ENCODE measurements at regions not wholly inside any gene's neighbourhood (a gene's known extent, or its start where the extent isn't known, plus 50 kb on each side); places are given as distances from the start of the nearest gene placed in this dataset.

DNA sequence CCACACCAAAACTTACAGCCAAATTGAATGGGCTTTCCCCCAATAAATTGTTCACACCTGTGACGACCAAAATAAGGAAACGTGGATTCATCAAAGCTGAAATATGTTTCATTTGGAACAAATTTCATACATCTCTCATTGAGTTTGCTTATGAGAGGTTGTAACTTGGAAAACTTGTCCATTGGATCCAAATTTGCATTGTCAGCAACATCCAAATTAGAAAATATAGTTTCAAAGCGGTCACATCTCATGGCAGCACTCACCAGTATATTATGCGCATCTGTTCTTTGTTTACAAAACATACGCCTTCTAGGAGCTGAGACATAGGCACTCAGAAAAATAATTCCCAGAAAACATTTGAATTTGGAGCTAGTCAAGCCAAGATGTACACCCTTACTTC lies 1028.2 kb upstream of the USP15 start:
- TF ChIP-seq, protein P1, sequence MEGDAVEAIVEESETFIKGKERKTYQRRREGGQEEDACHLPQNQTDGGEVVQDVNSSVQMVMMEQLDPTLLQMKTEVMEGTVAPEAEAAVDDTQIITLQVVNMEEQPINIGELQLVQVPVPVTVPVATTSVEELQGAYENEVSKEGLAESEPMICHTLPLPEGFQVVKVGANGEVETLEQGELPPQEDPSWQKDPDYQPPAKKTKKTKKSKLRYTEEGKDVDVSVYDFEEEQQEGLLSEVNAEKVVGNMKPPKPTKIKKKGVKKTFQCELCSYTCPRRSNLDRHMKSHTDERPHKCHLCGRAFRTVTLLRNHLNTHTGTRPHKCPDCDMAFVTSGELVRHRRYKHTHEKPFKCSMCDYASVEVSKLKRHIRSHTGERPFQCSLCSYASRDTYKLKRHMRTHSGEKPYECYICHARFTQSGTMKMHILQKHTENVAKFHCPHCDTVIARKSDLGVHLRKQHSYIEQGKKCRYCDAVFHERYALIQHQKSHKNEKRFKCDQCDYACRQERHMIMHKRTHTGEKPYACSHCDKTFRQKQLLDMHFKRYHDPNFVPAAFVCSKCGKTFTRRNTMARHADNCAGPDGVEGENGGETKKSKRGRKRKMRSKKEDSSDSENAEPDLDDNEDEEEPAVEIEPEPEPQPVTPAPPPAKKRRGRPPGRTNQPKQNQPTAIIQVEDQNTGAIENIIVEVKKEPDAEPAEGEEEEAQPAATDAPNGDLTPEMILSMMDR (conservative IDR thresholded peaks at IDR 0.05) = no peak
- TF ChIP-seq EZH2 (IDR thresholded peaks at IDR 0.05; ENCODE audit: low read depth) = no peak
